HEK293 (cell line): ENCODE measurements at regions not wholly inside any gene's neighbourhood (a gene's known extent, or its start where the extent isn't known, plus 50 kb on each side); places are given as distances from the start of the nearest gene placed in this dataset.

Experiments used
- CTCF ChIA-PET: fragments of 350-600 bp; formaldehyde crosslinking; extraction: SDS; loops from one replicate; lab custom pipeline; 2021; ENCODE audit warnings: antibody characterized with exemption; lab: Yijun Ruan, JAX
- POLR2A ChIA-PET: fragments of 300-600 bp; formaldehyde crosslinking; extraction: SDS; loops from one replicate; lab custom pipeline; 2020; ENCODE audit warnings: antibody characterized with exemption, inconsistent platforms; lab: Yijun Ruan, JAX
- H3K27ac ChIP-seq: fragments of 200-500 bp; sonication (Bioruptor generic); 2 replicates; pipeline ENCODE4 v1.5.1; 2014; ENCODE audit warnings: low read depth, low read length, control low read depth, inconsistent platforms; ENCODE audit errors: extremely low read depth
- H3K36me3 ChIP-seq, 2 experiments: fragments of 200-500 bp in 1 of 2; sonication (Bioruptor generic) in 1 of 2; 1 replicate in 1 of 2; 2 replicates in 1 of 2; pipeline ENCODE4 v1.5.1; 2014 to 2017; ENCODE audit warnings: inconsistent platforms in 2 of 2, low read length in 2 of 2; ENCODE audit not compliant: control insufficient read depth in 2 of 2, insufficient read depth in 1 of 2
- H3K4me1 ChIP-seq: fragments of 200-500 bp; sonication (Bioruptor generic); 2 replicates; pipeline ENCODE4 v1.5.1; 2014; ENCODE audit warnings: mild to moderate bottlenecking, low read length, inconsistent platforms; ENCODE audit not compliant: control insufficient read depth, insufficient read depth
- H3K4me3 ChIP-seq: 2 replicates; pipeline ENCODE4 v1.5.1; 2011; ENCODE audit warnings: low read depth, mild to moderate bottlenecking, control low read depth, low read length, moderate library complexity
- H3K9me3 ChIP-seq: fragments of 200-500 bp; sonication (Bioruptor generic); 2 replicates; pipeline ENCODE4 v1.5.1; 2014; ENCODE audit warnings: low read depth, low read length, inconsistent platforms; ENCODE audit not compliant: control insufficient read depth, insufficient read depth
- GLIS1 ChIP-seq: fragments of 450-650 bp; formaldehyde crosslinking; IDR thresholded peaks from 2 replicates; pipeline ENCODE4 v1.5.1; 2016; ENCODE audit warnings: missing biosample characterization, missing genetic modification characterization
- KLF7 ChIP-seq: fragments of 450-650 bp; formaldehyde crosslinking; IDR thresholded peaks from 2 replicates; pipeline ENCODE4 v1.5.1; 2016; ENCODE audit warnings: missing biosample characterization, missing genetic modification characterization, borderline replicate concordance
- MZF1 ChIP-seq: fragments of 450-650 bp; formaldehyde crosslinking; IDR thresholded peaks from 2 replicates; pipeline ENCODE4 v1.5.1; 2017; ENCODE audit warnings: missing biosample characterization, missing genetic modification characterization, borderline replicate concordance
- PRDM1 ChIP-seq: fragments of 450-650 bp; formaldehyde crosslinking; IDR thresholded peaks from 2 replicates; pipeline ENCODE4; 2016; ENCODE audit warnings: missing biosample characterization, missing genetic modification characterization
- SP3 ChIP-seq: fragments of 450-650 bp; formaldehyde crosslinking; IDR thresholded peaks from 2 replicates; pipeline ENCODE4 v1.5.1; 2016; ENCODE audit warnings: missing biosample characterization, missing genetic modification characterization
- ZBTB20 ChIP-seq: fragments of 450-650 bp; formaldehyde crosslinking; IDR thresholded peaks from 2 replicates; pipeline ENCODE4 v1.5.1; 2016; ENCODE audit warnings: missing biosample characterization, missing genetic modification characterization
- ZBTB48 ChIP-seq: fragments of 450-650 bp; formaldehyde crosslinking; IDR thresholded peaks from 2 replicates; pipeline ENCODE4 v1.5.1; 2016; ENCODE audit warnings: missing biosample characterization, missing genetic modification characterization
- ZFP37 ChIP-seq: fragments of 450-650 bp; formaldehyde crosslinking; IDR thresholded peaks from 2 replicates; pipeline ENCODE4 v1.5.1; 2016; ENCODE audit warnings: missing biosample characterization, missing genetic modification characterization
- ZFP41 ChIP-seq: fragments of 450-650 bp; formaldehyde crosslinking; IDR thresholded peaks from 2 replicates; pipeline ENCODE4 v1.5.1; 2016; ENCODE audit warnings: missing biosample characterization, missing genetic modification characterization, borderline replicate concordance
- ZNF146 ChIP-seq: fragments of 450-650 bp; formaldehyde crosslinking; IDR thresholded peaks from 2 replicates; pipeline ENCODE4 v1.5.1; 2016; ENCODE audit warnings: missing biosample characterization, missing genetic modification characterization
- ZNF221 ChIP-seq: fragments of 450-650 bp; formaldehyde crosslinking; IDR thresholded peaks from 2 replicates; pipeline ENCODE4 v1.5.1; 2017; ENCODE audit warnings: missing biosample characterization, missing genetic modification characterization, borderline replicate concordance
- ZNF266 ChIP-seq: fragments of 450-650 bp; formaldehyde crosslinking; IDR thresholded peaks from 2 replicates; pipeline ENCODE4 v1.5.1; 2016; ENCODE audit warnings: missing biosample characterization, missing genetic modification characterization, low read depth
- ZNF416 ChIP-seq: fragments of 450-650 bp; formaldehyde crosslinking; IDR thresholded peaks from 2 replicates; pipeline ENCODE4 v1.5.1; 2016; ENCODE audit warnings: missing biosample characterization, missing genetic modification characterization
- ZNF521 ChIP-seq: fragments of 450-650 bp; formaldehyde crosslinking; IDR thresholded peaks from 2 replicates; pipeline ENCODE4 v1.5.1; 2017; ENCODE audit warnings: missing biosample characterization, mild to moderate bottlenecking, missing genetic modification characterization
- ZNF529 ChIP-seq: fragments of 450-650 bp; formaldehyde crosslinking; IDR thresholded peaks from 2 replicates; pipeline ENCODE4 v1.5.1; 2017; ENCODE audit warnings: missing genetic modification characterization, missing biosample characterization; ENCODE audit not compliant: insufficient replicate concordance
- ZNF530 ChIP-seq: fragments of 450-650 bp; formaldehyde crosslinking; IDR thresholded peaks from 2 replicates; pipeline ENCODE4 v1.5.1; 2016; ENCODE audit warnings: low read depth, missing biosample characterization, missing genetic modification characterization
- ZNF558 ChIP-seq: fragments of 450-650 bp; formaldehyde crosslinking; IDR thresholded peaks from 2 replicates; pipeline ENCODE4 v1.5.1; 2016; ENCODE audit warnings: missing biosample characterization, missing genetic modification characterization
- ZNF560 ChIP-seq: fragments of 450-650 bp; formaldehyde crosslinking; IDR thresholded peaks from 2 replicates; pipeline ENCODE4 v1.5.1; 2017; ENCODE audit warnings: missing biosample characterization, missing genetic modification characterization, borderline replicate concordance
- ZNF621 ChIP-seq: fragments of 450-650 bp; formaldehyde crosslinking; IDR thresholded peaks from 2 replicates; pipeline ENCODE4 v1.5.1; 2017; ENCODE audit warnings: missing biosample characterization, missing genetic modification characterization
- ZNF658 ChIP-seq: fragments of 450-650 bp; formaldehyde crosslinking; IDR thresholded peaks from 2 replicates; pipeline ENCODE4; 2016; ENCODE audit warnings: missing biosample characterization, missing genetic modification characterization
- ZNF670 ChIP-seq: fragments of 450-650 bp; formaldehyde crosslinking; IDR thresholded peaks from 2 replicates; pipeline ENCODE4 v1.5.1; 2016; ENCODE audit warnings: missing biosample characterization, missing genetic modification characterization, low read depth
- ZNF768 ChIP-seq: fragments of 450-650 bp; formaldehyde crosslinking; IDR thresholded peaks from 2 replicates; pipeline ENCODE4 v1.5.1; 2018; ENCODE audit warnings: missing biosample characterization, mild to moderate bottlenecking, missing genetic modification characterization
- ZNF830 ChIP-seq: fragments of 450-650 bp; IDR thresholded peaks from 2 replicates; pipeline ENCODE4 v1.5.0; 2018; ENCODE audit warnings: missing biosample characterization, missing genetic modification characterization, low read depth, mild to moderate bottlenecking, moderate library complexity
- TF ChIP-seq, protein P1 (sequence below): fragments of 450-650 bp; formaldehyde crosslinking; IDR thresholded peaks from 2 replicates; pipeline ENCODE4 v1.5.1; 2016; ENCODE audit warnings: missing biosample characterization, missing genetic modification characterization, borderline replicate concordance
- TF ChIP-seq, protein P2 (sequence below): fragments of 450-650 bp; formaldehyde crosslinking; IDR thresholded peaks from 2 replicates; pipeline ENCODE4; 2016; ENCODE audit warnings: missing biosample characterization, missing genetic modification characterization
- TF ChIP-seq, protein P3 (sequence below): fragments of 450-650 bp; formaldehyde crosslinking; IDR thresholded peaks from 2 replicates; pipeline ENCODE4 v1.5.1; 2016; ENCODE audit warnings: missing biosample characterization, missing genetic modification characterization
- TF ChIP-seq, protein P4 (sequence below): fragments of 450-650 bp; formaldehyde crosslinking; IDR thresholded peaks from 2 replicates; pipeline ENCODE4 v1.5.1; 2016; ENCODE audit warnings: missing biosample characterization, missing genetic modification characterization
- TF ChIP-seq, protein P5 (sequence below): fragments of 450-650 bp; formaldehyde crosslinking; IDR thresholded peaks from 2 replicates; pipeline ENCODE4 v1.5.1; 2017; ENCODE audit warnings: missing biosample characterization, missing genetic modification characterization

DNA sequence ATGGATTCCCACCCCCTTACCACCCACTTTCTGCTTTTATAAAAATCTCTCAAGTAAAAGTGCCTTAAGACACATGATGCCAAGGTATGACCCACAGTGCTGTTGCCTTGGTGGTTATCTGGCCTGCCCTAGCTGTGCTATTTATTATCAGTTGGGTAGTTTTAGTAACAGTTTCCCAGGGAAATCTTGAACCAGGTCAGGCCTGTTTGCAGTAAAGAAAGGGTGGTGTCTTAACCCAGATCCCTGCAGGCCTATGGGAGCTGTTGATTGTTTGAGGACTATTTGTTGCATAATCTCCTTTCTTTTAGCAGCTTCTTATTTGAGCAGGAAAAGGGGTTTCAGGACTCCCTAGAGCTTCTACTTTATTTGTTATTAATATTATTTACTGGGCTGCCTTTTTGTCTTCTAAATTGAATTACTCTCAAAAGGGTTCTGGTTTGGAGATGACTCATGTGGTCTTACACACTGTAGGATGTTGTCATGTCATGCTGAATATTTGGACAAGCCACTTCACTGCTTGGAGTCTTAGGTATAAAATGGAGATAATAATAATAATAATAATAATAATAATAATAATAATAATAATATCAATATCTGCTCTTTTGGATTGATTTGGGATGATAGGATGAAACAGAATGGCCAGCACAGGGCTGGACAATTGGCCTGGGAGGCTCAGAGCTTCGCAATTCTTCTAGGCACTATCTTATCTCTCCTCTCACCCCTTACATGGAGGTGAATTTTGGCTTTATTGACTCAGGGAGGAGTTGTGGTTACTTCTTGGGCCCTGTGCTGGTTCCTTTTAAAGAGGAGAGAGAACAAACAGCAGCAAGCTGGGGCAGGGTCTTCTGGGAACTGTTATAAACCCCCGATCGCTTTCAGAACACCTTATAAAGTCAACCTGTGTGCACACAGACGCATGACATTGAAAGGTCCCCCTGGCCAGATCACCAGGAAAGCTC is 252.1 kb downstream of the PRDM2 start:
- ChIA-PET POLR2A (no interaction called here), CTCF (interaction anchor here (0.6 to 1.4 kb wide), 5 partner anchors 14 to 551 kb away, joined by 3 to 6 read pairs (median 4); no protein-coding TSS in a partner anchor)

DNA sequence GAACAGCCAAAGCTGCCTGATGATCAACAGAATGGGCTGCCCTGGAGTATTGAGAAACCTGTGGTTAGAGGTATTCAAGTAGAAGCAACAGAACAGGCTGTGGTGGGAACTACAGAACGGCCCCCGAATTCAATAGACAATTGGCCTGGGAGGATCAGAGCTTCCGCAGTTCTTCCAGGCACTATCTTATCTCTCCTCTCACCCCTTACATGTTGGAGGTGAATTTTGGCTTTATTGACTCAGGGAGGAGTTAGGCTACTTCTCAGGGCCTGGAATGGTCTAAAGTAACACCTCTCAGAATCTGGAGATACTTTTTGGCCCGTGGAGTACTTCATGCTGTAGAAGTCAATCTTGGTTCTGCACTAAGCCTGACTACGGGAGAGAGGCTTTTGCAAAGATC is 253.0 kb downstream of the PRDM2 start:
- Histone ChIP-seq H3K36me3 (no peaks in the 10 kb centered on the region), H3K4me1 (no peaks in the 10 kb centered on the region; the same call in 1 of the 2 replicates), H3K27ac (no peak overlapping the region), H3K9me3 (no peaks in the 10 kb centered on the region), H3K4me3 (no peak overlapping the region)
- ChIA-PET CTCF (interaction anchor here (0.6 to 1.3 kb wide), 3 partner anchors 10 to 278 kb away, joined by 3 to 5 read pairs (median 4); no protein-coding TSS in a partner anchor), POLR2A (no interaction called here)
- TF ChIP-seq ZNF221 (tag by site-specific recombination) = no peak
- TF ChIP-seq, protein P1, sequence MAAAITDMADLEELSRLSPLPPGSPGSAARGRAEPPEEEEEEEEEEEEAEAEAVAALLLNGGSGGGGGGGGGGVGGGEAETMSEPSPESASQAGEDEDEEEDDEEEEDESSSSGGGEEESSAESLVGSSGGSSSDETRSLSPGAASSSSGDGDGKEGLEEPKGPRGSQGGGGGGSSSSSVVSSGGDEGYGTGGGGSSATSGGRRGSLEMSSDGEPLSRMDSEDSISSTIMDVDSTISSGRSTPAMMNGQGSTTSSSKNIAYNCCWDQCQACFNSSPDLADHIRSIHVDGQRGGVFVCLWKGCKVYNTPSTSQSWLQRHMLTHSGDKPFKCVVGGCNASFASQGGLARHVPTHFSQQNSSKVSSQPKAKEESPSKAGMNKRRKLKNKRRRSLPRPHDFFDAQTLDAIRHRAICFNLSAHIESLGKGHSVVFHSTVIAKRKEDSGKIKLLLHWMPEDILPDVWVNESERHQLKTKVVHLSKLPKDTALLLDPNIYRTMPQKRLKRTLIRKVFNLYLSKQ = no peak
- TF ChIP-seq PRDM1 (tag by site-specific recombination) = no peak
- no peak for TF ChIP-seq ZNF658 (tag by site-specific recombination)
- no peak for TF ChIP-seq ZBTB48 (tag by site-specific recombination)
- TF ChIP-seq ZNF146 (tag by site-specific recombination) = no peak
- TF ChIP-seq ZNF621 (tag by site-specific recombination) = no peak
- TF ChIP-seq ZNF416 (tag by site-specific recombination) = no peak
- no peak for TF ChIP-seq MZF1 (tag by site-specific recombination)
- TF ChIP-seq ZNF521 (tag by site-specific recombination) = no peak
- no peak for TF ChIP-seq ZNF266
- TF ChIP-seq ZNF670 = no peak

More for the DNA sequence above, 252.1 kb downstream of the PRDM2 start:
- no peak overlapping the region for H3K27ac ChIP-seq
- H3K9me3 ChIP-seq = no peaks in the 10 kb centered on the region
- TF ChIP-seq, protein P2, sequence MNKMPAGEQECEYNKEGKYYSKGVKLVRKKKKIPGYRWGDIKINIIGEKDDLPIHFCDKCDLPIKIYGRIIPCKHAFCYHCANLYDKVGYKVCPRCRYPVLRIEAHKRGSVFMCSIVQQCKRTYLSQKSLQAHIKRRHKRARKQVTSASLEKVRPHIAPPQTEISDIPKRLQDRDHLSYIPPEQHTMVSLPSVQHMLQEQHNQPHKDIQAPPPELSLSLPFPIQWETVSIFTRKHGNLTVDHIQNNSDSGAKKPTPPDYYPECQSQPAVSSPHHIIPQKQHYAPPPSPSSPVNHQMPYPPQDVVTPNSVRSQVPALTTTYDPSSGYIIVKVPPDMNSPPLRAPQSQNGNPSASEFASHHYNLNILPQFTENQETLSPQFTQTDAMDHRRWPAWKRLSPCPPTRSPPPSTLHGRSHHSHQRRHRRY (tag by site-specific recombination) = no peak
- TF ChIP-seq ZBTB20 (tag by site-specific recombination) = no peak
- TF ChIP-seq, protein P3, sequence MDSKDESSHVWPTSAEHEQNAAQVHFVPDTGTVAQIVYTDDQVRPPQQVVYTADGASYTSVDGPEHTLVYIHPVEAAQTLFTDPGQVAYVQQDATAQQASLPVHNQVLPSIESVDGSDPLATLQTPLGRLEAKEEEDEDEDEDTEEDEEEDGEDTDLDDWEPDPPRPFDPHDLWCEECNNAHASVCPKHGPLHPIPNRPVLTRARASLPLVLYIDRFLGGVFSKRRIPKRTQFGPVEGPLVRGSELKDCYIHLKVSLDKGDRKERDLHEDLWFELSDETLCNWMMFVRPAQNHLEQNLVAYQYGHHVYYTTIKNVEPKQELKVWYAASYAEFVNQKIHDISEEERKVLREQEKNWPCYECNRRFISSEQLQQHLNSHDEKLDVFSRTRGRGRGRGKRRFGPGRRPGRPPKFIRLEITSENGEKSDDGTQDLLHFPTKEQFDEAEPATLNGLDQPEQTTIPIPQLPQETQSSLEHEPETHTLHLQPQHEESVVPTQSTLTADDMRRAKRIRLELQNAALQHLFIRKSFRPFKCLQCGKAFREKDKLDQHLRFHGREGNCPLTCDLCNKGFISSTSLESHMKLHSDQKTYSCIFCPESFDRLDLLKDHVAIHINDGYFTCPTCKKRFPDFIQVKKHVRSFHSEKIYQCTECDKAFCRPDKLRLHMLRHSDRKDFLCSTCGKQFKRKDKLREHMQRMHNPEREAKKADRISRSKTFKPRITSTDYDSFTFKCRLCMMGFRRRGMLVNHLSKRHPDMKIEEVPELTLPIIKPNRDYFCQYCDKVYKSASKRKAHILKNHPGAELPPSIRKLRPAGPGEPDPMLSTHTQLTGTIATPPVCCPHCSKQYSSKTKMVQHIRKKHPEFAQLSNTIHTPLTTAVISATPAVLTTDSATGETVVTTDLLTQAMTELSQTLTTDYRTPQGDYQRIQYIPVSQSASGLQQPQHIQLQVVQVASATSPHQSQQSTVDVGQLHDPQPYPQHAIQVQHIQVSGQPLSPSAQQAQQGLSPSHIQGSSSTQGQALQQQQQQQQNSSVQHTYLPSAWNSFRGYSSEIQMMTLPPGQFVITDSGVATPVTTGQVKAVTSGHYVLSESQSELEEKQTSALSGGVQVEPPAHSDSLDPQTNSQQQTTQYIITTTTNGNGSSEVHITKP (tag by site-specific recombination) = no peak
- no peak for TF ChIP-seq ZNF529 (tag by site-specific recombination)
- TF ChIP-seq, protein P4, sequence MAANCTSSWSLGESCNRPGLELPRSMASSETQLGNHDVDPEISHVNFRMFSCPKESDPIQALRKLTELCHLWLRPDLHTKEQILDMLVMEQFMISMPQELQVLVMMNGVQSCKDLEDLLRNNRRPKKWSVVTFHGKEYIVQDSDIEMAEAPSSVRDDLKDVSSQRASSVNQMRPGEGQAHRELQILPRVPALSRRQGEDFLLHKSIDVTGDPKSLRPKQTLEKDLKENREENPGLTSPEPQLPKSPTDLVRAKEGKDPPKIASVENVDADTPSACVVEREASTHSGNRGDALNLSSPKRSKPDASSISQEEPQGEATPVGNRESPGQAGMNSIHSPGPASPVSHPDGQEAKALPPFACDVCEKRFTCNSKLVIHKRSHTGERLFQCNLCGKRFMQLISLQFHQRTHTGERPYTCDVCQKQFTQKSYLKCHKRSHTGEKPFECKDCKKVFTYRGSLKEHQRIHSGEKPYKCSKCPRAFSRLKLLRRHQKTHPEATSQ (tag by site-specific recombination) = no peak
- no peak for TF ChIP-seq ZNF768 (tag by site-specific recombination)
- TF ChIP-seq GLIS1 = no peak
- TF ChIP-seq ZNF221 (tag by site-specific recombination) = no peak
- no peak for TF ChIP-seq KLF7
- no peak for TF ChIP-seq ZNF560 (tag by site-specific recombination)
- TF ChIP-seq, protein P5, sequence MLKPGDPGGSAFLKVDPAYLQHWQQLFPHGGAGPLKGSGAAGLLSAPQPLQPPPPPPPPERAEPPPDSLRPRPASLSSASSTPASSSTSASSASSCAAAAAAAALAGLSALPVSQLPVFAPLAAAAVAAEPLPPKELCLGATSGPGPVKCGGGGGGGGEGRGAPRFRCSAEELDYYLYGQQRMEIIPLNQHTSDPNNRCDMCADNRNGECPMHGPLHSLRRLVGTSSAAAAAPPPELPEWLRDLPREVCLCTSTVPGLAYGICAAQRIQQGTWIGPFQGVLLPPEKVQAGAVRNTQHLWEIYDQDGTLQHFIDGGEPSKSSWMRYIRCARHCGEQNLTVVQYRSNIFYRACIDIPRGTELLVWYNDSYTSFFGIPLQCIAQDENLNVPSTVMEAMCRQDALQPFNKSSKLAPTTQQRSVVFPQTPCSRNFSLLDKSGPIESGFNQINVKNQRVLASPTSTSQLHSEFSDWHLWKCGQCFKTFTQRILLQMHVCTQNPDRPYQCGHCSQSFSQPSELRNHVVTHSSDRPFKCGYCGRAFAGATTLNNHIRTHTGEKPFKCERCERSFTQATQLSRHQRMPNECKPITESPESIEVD (tag by site-specific recombination) = no peak
- TF ChIP-seq ZFP41 (tag by site-specific recombination) = no peak
- no peak for TF ChIP-seq ZFP37 (tag by site-specific recombination)
- TF ChIP-seq ZNF530 (tag by site-specific recombination) = no peak
- TF ChIP-seq SP3 (tag by site-specific recombination) = no peak
- no peak for TF ChIP-seq ZNF558
- TF ChIP-seq ZNF830 (tag by site-specific recombination) = no peak
- no peaks in the 10 kb centered on the region; the same call in 1 of the 2 replicates for H3K4me1 ChIP-seq
- H3K4me3 ChIP-seq = no peak overlapping the region
- no peaks in the 10 kb centered on the region for H3K36me3 ChIP-seq
